DND-41 (cell line): ENCODE measurements at regions not wholly inside any gene's neighbourhood (a gene's known extent, or its start where the extent isn't known, plus 50 kb on each side); places are given as distances from the start of the nearest gene placed in this dataset.

ENCODE experiments used
- CTCF ChIP-seq: IDR thresholded peaks from 2 replicates; pipeline ENCODE4 v1.5.1; 2012; ENCODE audit warnings: borderline replicate concordance, low read length, moderate library complexity, mild to moderate bottlenecking; ENCODE audit not compliant: poor library complexity, severe bottlenecking; ENCODE audit errors: extremely low read depth
- EZH2 ChIP-seq: IDR thresholded peaks from 3 replicates; pipeline ENCODE4 v1.6.1; 2012; ENCODE audit warnings: borderline replicate concordance, low read depth, mild to moderate bottlenecking, moderate library complexity, low read length, inconsistent platforms; ENCODE audit not compliant: severe bottlenecking

GRCh38 chr2:207397917-207398655 lies 131.7 kb upstream of the CREB1 start:
- TF ChIP-seq CTCF (no peak), EZH2 (no peak)
